ENCODE measurements at regions not wholly inside any gene's neighbourhood (a gene's known extent, or its start where the extent isn't known, plus 50 kb on each side); places are given as distances from the start of the nearest gene placed in this dataset.

- DNase-seq (ENCODE audit: low spot score) = no peak
- in situ Hi-C loops (cut with MboI; ENCODE audit: low sequenced_read_pairs, unreplicated experiment) = no loop called here
- no peak for TF ChIP-seq CTCF (IDR thresholded peaks at IDR 0.05; ENCODE audit: borderline replicate concordance, control extremely low read depth, extremely low read depth, insufficient read depth, missing control alignments)
These were observed 248.4 kb downstream of the HHIPL2 start for GRCh38 chr1:222299524-222299923.

- in situ Hi-C loops (cut with MboI; ENCODE audit: low sequenced_read_pairs, unreplicated experiment) = no loop called here
- no peak for DNase-seq (ENCODE audit: low spot score)
- no peak for TF ChIP-seq CTCF (IDR thresholded peaks at IDR 0.05; ENCODE audit: borderline replicate concordance, control extremely low read depth, extremely low read depth, insufficient read depth, missing control alignments)
These were observed 257.0 kb downstream of the HHIPL2 start for GRCh38 chr1:222290866-222291265.

GRCh38 chr1:222288053-222288452, 259.9 kb downstream of the HHIPL2 start:
- TF ChIP-seq CTCF (IDR thresholded peaks at IDR 0.05; ENCODE audit: borderline replicate concordance, control extremely low read depth, extremely low read depth, insufficient read depth, missing control alignments) = no peak
- in situ Hi-C loops (cut with MboI; ENCODE audit: low sequenced_read_pairs, unreplicated experiment) = no loop called here
- DNase-seq (ENCODE audit: low spot score) = no peak

- in situ Hi-C loops (cut with MboI; ENCODE audit: low sequenced_read_pairs, unreplicated experiment) = no loop called here
- DNase-seq (ENCODE audit: low spot score) = no peak
- TF ChIP-seq CTCF (IDR thresholded peaks at IDR 0.05; ENCODE audit: borderline replicate concordance, control extremely low read depth, extremely low read depth, insufficient read depth, missing control alignments) = no peak
These were observed 261.9 kb downstream of the HHIPL2 start for GRCh38 chr1:222286011-222286410.

GRCh38 chr1:222285526-222285925, 262.4 kb downstream of the HHIPL2 start:
- DNase-seq (ENCODE audit: low spot score) = no peak
- no peak for TF ChIP-seq CTCF (IDR thresholded peaks at IDR 0.05; ENCODE audit: borderline replicate concordance, control extremely low read depth, extremely low read depth, insufficient read depth, missing control alignments)
- in situ Hi-C loops (cut with MboI; ENCODE audit: low sequenced_read_pairs, unreplicated experiment) = no loop called here

GRCh38 chr1:222284466-222284865, 263.4 kb downstream of the HHIPL2 start:
- in situ Hi-C loops (cut with MboI; ENCODE audit: low sequenced_read_pairs, unreplicated experiment) = no loop called here
- DNase-seq (ENCODE audit: low spot score) = no peak
- TF ChIP-seq CTCF (IDR thresholded peaks at IDR 0.05; ENCODE audit: borderline replicate concordance, control extremely low read depth, extremely low read depth, insufficient read depth, missing control alignments) = no peak

Measured in GM13976 (cell line).